Stimulated activated CD8-positive, alpha-beta memory T cell treated with anti-CD3 and anti-CD28 coated beads, Interleukin-12 subunit alpha, Interleukin-12 subunit beta, amount 100 ng/mL, for 4 hours (primary cell): ENCODE measurements at regions not wholly inside any gene's neighbourhood (a gene's known extent, or its start where the extent isn't known, plus 50 kb on each side); places are given as distances from the start of the nearest gene placed in this dataset.

Experiments
- DNase-seq: peaks from one replicate; pipeline ENCODE4 v3.0.0-alpha.2; 2020; ENCODE audit warnings: low read depth

DNA sequence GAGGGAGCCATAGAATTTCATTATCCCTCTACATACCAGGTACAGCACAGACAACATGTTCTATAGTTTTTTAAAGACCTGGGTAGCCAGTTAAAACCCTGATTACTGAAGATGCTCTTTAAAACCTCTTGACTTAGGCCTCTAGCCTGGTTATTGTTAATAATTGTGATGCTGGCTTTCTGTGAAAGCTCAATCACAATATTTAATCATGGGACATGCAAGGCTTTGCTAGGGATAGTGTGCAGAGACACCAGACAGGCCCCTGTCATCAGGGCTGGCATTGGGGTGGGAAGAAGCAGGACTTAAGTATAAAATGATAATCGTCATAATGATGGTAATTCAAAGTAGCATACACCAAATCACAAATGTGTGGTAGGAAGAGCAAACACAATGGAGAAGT is 274.4 kb downstream of the PTBP2 start:
- no peak for DNase-seq

DNA sequence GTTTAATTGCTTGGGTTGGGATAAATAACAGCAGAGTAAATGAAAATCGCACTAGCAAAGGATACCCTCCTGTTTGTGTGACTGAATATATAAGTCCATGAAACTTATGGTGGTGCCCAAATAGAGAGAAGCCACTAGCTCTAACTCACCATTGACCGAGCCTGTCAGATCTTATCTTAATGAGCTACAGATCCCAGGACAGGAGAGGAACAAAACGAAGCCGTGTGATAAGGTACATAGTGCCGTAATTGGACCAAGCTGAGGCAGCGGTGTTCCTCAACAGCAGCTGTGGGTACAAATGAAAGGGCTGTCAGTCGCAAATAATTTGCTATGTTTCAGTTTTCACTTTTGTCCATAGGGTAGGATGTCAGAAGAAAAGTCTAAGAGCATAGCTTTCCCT is 276.1 kb downstream of the PTBP2 start:
- no peak for DNase-seq

DNA sequence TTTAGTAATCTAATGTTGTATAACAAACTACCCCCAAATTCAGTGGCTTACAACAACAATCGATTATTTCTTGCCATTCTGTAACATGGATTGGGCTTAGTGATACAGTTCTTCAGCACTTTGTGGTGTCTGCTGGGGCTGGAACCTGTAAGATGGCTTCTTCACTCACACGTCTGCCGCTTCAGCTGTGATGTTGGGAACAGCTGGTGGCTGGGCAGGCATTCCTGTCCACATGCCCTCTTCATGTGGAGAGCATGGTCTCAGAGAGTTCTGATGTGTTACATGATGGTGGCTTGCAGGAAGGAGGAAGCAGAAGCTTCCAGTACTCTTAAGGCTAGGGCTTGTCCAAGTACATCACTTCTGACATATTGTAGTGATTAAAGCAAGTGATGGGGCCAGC is 276.9 kb downstream of the PTBP2 start:
- DNase-seq: no peak

DNA sequence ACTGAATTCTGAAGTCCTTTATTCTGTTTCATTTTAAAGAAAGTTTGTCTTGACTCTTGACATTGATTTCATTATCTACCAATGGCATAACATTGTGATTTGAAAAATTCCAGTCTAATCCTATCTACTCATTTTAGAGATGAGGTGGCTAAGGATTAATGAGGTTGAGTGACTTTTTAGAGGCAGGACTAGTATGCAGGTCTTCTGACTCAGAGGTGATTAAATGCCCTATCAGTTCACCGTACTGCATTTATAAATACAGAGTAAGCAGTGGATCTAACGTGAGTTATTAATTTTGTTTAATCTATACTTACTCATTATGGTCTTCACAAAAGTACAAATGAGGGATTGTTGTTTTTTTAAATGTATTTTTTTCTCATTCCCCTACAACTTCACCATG is 277.6 kb downstream of the PTBP2 start:
- DNase-seq: no peak

DNA sequence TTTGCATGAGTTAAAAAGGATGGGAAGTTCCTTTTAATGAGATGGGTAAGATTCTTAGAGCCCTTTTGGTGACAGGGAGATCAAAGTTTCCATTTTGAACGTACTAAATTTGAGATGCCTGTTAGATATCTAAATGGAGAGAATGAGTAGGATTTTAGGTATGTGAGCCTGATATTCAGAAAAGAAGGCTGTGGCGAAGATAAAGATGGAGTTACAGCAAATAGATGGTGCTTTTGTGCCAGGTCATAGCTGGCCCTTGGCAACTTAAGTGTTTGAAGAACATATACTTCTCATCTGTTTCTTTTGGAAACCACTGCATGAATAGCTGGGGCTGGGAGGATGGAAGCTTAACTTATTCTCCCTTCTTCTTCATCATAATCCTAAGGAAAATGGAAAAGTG is 282.5 kb downstream of the PTBP2 start:
- DNase-seq: no peak

DNA sequence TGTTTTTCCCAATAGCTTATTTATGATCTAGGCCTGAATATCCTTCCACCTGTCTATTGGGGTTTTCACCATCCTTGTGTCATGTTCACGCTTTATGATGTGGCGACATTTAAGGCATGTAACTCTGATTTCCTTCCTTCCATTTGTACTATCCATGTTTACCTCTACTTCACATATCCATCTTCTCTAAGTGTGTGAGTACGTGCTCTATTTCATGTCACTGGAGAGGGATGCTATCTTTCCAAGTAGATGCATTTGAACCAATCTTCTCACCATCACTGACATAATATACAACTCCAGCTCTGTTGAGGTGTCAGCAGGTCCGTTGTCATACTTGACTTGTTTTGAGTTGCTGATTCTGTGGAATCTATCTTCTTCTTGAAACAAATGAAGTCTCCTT is 283.2 kb downstream of the PTBP2 start:
- DNase-seq: no peak

DNA sequence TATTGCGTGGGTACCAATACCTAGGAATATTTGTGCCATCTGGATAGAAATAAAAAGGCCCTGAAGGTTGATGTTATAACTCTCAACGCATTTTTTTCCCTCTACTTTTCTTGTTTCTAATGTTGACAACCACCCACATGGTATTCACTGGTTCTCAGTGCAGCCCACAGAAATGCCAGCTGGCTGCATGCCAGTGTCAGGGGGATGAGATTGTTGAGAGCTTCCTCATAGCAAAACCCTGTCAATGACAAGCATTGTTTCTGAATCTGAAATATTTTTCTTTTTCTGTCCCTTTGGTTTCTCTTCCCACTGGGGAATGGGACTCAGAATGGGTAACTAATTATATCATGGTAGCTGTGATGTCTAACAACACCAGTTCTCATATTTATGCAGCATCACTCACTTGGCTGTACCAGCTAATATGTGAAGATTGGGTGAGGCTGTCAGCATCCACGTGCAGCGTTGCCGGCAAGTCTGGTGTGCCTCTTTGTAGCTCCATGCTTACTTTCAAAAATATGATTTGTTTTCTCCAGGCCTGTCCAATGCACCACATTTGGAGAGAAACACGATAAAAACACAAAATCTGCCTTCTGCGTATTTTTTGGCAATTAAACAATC is 284.6 kb downstream of the PTBP2 start:
- DNase-seq: no peak

DNA sequence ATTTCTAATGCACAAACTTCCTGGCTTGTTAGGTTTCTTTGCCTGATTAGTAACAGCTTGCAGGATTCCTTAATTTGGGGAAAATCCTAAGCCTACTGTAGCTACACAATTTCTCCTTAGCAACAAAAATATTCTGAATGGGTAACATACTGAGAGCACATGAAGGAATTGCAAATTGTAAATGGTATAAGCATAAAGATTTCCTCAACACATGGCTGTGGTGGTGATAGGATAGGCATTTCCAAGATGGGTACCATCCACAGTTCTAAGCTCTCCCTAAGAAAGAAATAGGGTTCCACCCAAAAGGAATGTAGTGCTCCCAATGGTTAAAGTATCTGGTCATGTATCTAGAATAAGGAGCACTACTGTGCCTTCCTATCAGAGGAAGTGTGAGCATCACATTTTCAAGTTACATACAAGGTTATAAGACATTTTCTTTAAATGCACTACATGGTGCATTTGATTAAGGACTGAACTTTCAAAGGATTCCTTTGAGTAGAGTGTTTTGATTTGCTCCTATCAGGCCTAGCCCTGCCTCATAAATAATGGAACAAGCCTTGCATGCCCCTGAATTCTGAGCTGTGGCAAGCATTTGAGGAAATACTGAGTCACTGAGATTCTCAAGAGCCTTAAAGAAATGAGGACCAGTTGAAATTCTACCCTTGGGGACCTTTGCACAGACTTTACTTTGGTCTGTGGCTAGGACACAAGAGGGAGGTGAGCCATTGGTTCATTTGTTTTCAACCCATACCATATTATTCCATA is 286.4 kb downstream of the PTBP2 start:
- DNase-seq: no peak

DNA sequence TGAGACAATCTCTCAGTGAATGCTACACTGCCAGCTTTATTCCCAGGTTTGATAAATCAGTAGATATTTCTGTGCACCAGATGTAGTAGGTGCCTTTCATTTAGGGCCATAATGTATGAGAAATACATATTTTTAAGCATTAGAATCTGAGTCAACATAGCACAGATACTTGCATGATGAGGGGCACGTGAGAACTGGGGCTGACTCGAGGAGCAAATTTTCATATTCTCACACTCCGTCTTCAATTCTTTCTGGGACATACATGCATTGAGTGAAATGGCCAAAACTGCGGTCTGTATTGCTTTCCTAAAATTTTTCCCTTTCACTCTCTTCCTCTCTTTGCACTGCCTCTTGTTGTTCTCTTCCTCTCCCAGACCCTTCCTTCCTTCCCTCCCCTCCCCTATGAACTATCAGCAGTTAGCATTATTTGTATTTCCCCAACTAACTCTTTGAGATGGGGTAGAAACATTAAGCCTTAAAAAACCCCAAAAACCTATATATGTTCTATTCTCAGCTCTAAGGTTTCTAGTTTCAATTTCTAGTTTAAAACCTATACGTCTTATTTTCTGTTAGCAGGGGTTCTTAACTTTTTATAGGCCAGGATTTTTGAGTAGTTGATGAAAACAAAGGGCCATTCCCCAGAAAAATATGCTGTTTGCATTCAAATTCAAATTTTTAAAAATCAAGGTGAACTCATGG is 289.1 kb downstream of the PTBP2 start:
- DNase-seq: no peak

DNA sequence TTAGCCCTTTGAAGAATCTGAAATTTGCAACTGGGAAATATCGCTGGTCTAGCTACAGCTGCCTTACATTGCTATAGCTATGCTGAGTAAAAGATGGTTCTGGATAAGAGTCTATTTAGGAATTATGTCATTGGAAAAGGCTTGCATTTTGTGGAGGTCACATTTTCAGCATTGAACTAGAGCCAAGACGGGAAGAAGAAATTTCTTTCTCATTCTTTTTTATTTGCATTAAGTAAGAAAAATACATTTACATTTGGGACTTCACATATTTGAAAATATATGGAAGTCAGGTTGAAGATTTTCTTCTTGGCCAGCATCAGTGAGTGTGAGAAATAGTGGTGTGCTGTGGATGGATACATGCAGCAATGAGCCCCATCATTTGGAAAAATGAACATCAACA is 291.6 kb downstream of the PTBP2 start:
- no peak for DNase-seq

DNA sequence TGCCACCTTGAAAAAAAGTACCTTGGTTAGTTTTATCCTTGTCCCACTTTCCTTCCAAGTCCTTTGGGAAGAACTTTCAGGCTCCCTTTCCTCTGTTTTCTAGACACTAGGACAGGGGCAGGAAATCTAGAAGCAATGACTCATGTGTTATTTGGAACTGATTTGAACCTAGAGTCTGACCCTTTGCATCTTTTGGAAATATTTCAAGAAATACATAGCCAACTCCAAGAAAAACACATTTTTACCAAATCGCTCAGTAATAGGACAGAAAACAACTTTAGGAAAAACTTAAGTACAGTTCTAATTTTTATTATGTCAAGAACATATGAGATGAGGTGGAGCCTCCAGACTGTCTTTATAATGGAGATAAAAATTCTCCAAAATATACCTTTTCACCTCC is 292.4 kb downstream of the PTBP2 start:
- no peak for DNase-seq

DNA sequence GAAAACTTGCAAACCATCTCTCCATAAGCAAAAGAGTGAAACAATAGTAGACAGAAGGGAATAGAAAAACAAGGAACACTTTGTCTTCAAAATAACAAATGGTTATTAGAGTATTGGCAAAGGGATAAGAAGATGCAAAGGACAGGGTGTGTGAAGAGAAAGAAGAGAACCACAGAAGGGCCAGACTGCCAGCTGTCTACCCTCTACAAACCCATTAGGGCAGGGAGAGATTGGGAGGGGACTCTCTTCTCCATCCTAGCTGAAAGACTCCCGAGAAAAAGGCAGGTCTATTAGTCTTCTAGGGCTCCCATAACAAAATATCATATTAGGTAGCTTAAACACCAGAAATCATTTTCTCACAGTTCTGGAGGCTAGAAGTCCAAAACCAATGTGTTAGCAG is 292.8 kb downstream of the PTBP2 start:
- DNase-seq: no peak

DNA sequence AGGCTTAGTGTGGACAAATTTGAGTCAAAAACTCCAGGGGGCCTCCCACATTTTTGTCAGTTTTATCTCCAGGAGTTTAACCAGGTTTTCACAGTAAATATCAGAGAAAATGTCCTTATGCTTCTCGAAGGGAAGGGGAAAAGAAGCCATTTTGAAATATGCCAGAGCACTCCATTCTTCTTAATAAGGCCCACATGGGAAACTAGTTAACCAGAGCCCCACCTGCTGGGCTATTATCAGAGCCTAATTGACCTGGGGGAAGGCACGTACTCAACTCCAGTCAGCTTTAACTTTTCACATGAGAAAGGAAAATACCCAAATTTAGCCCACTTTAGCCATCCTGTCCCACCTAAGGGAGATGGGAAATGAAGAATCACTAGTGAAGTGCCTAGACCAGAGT is 296.3 kb downstream of the PTBP2 start:
- no peak for DNase-seq
